ENCODE measurements at regions not wholly inside any gene's neighbourhood (a gene's known extent, or its start where the extent isn't known, plus 50 kb on each side); places are given as distances from the start of the nearest gene placed in this dataset.
"Not testable (repeated sequence)": the region's sequence is repeated elsewhere in the genome, so short reads cannot be mapped to it uniquely, and the experiment has no call there.

DNA sequence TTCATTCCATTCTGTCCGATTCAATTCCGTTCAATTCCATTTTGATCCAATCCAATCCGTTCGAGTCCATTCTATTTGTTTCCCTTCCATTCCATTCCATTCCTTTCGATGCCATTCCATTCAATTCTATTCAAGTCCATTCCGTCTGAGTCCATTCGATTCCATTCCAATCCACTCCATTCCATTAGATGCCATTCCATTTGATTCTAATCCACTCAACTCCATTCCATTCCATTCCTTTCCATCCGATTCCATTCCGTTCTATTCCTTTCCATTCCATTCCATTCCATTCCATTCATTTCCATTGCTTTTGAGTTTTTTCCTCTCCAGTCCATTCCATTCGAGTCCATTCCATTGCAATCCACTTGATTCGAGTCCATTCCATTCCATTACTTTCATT, 2589.3 kb upstream of the TPTE start:
- peaks cover 99% of the 10 kb centered on the region for H3K9me3 ChIP-seq (ENCODE audit: insufficient read depth, low read length)
- not testable (repeated sequence) for H3K9me2 ChIP-seq (replicated peaks; ENCODE audit: insufficient read depth, low read length); H3K27ac ChIP-seq (ENCODE audit: low read depth, low read length); H3K36me3 ChIP-seq (ENCODE audit: low read length); H3K4me2 ChIP-seq (ENCODE audit: low read depth, low read length, poor library complexity, severe bottlenecking); H3K27me3 ChIP-seq (ENCODE audit: low read length); H3K79me2 ChIP-seq (ENCODE audit: insufficient read depth, low read length); H3K4me3 ChIP-seq (ENCODE audit: insufficient read depth, low read length, poor library complexity, severe bottlenecking); H2AFZ ChIP-seq (ENCODE audit: low read depth, low read length, severe bottlenecking); H4K20me1 ChIP-seq (ENCODE audit: low read depth, low read length); H3F3A ChIP-seq (ENCODE audit: insufficient read depth); H3K9ac ChIP-seq (ENCODE audit: low read length)

DNA sequence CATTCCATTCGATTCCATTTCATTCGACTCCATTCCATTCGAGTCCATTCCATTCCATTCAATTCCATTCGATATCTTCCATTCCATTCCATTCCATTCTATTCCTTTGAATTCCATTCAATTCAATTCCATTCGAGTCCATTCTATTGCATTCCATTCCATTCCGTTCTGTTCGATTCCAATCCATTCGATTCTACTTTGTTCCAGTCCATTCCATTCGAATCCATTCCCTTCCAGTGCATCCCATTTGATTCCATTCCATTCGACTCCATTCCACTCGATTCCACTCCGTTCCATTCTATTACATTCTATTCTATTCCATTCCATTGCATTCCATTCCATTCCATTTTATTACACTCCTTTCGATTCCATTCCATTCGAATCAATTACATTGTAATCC, 2588.5 kb upstream of the TPTE start:
- H2AFZ ChIP-seq (ENCODE audit: low read depth, low read length, severe bottlenecking); H3K27me3 ChIP-seq (ENCODE audit: low read length); H3K27ac ChIP-seq (ENCODE audit: low read depth, low read length); H4K20me1 ChIP-seq (ENCODE audit: low read depth, low read length); H3K4me2 ChIP-seq (ENCODE audit: low read depth, low read length, poor library complexity, severe bottlenecking); H3F3A ChIP-seq (ENCODE audit: insufficient read depth); H3K9ac ChIP-seq (ENCODE audit: low read length); H3K9me2 ChIP-seq (replicated peaks; ENCODE audit: insufficient read depth, low read length); H3K4me3 ChIP-seq (ENCODE audit: insufficient read depth, low read length, poor library complexity, severe bottlenecking); H3K79me2 ChIP-seq (ENCODE audit: insufficient read depth, low read length); H3K36me3 ChIP-seq (ENCODE audit: low read length): not testable (repeated sequence)
- H3K9me3 ChIP-seq (ENCODE audit: insufficient read depth, low read length), result peaks cover 99% of the 10 kb centered on the region

DNA sequence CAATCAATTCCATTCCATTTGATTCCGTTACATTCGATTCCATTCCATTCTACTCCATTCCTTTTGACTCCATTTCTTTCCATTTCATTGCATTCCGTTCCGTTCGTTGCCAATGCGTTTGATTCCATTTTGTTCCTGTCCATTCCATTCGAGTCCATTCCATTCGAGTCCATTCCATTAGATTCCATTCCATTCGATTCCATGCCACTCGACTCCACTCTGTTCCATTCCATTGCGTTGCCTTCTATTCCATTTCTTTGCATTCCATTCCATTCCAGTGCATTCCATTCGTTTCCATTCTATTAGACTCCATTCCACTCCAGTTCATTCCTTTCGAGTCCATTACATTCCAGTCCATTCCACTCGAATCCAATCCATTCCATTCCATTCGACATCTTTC, 2587.5 kb upstream of the TPTE start:
- Histone ChIP-seq H3K36me3 (ENCODE audit: low read length) (no peaks in the 10 kb centered on the region), H3K4me2 (ENCODE audit: low read depth, low read length, poor library complexity, severe bottlenecking) (no peak overlapping the region), H3K9ac (ENCODE audit: low read length) (no peak overlapping the region), H2AFZ (ENCODE audit: low read depth, low read length, severe bottlenecking) (no peak overlapping the region), H3K27me3 (ENCODE audit: low read length) (no peaks in the 10 kb centered on the region), H3K79me2 (ENCODE audit: insufficient read depth, low read length) (no peaks in the 10 kb centered on the region), H3K9me3 (ENCODE audit: insufficient read depth, low read length) (peaks cover 99% of the 10 kb centered on the region), H3F3A (ENCODE audit: insufficient read depth) (no peaks in the 10 kb centered on the region), H3K4me3 (ENCODE audit: insufficient read depth, low read length, poor library complexity, severe bottlenecking) (no peak overlapping the region), H4K20me1 (ENCODE audit: low read depth, low read length) (no peaks in the 10 kb centered on the region), H3K27ac (ENCODE audit: low read depth, low read length) (no peak overlapping the region), H3K9me2 (replicated peaks; ENCODE audit: insufficient read depth, low read length) (no peaks in the 10 kb centered on the region)
- no peak for TF ChIP-seq EZH2phosphoT487 (conservative IDR thresholded peaks at IDR 0.05; ENCODE audit: low read length)
- TF ChIP-seq, protein P1, sequence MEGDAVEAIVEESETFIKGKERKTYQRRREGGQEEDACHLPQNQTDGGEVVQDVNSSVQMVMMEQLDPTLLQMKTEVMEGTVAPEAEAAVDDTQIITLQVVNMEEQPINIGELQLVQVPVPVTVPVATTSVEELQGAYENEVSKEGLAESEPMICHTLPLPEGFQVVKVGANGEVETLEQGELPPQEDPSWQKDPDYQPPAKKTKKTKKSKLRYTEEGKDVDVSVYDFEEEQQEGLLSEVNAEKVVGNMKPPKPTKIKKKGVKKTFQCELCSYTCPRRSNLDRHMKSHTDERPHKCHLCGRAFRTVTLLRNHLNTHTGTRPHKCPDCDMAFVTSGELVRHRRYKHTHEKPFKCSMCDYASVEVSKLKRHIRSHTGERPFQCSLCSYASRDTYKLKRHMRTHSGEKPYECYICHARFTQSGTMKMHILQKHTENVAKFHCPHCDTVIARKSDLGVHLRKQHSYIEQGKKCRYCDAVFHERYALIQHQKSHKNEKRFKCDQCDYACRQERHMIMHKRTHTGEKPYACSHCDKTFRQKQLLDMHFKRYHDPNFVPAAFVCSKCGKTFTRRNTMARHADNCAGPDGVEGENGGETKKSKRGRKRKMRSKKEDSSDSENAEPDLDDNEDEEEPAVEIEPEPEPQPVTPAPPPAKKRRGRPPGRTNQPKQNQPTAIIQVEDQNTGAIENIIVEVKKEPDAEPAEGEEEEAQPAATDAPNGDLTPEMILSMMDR (IDR thresholded peaks at IDR 0.05; ENCODE audit: insufficient read depth, low read length, poor library complexity, severe bottlenecking), result no peak

DNA sequence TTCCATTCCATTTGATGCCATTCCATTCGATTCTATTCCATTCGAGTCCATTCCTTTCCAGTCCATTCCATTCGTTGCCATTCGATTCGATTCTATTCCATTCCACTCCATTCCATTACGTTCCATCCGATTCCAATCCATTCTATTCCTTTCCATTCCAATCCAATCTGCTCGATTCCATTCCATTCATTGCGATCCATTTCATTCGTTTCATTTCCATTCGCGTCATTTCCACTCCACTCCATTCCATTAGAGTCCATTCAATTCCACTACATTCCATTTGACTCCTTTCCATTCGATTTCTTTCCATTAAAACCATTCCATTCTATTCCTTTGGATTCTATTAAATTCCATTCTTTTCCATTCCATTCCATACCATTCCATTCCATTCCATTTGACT, 2584.1 kb upstream of the TPTE start:
- not testable (repeated sequence) for H3K4me3 ChIP-seq (ENCODE audit: insufficient read depth, low read length, poor library complexity, severe bottlenecking); H2AFZ ChIP-seq (ENCODE audit: low read depth, low read length, severe bottlenecking); H3K27ac ChIP-seq (ENCODE audit: low read depth, low read length); H4K20me1 ChIP-seq (ENCODE audit: low read depth, low read length); H3K9me2 ChIP-seq (replicated peaks; ENCODE audit: insufficient read depth, low read length); H3K9ac ChIP-seq (ENCODE audit: low read length); H3K4me2 ChIP-seq (ENCODE audit: low read depth, low read length, poor library complexity, severe bottlenecking); H3K79me2 ChIP-seq (ENCODE audit: insufficient read depth, low read length); H3K27me3 ChIP-seq (ENCODE audit: low read length); H3F3A ChIP-seq (ENCODE audit: insufficient read depth); H3K36me3 ChIP-seq (ENCODE audit: low read length)
- H3K9me3 ChIP-seq (ENCODE audit: insufficient read depth, low read length), result peaks cover 100% of the 10 kb centered on the region

DNA sequence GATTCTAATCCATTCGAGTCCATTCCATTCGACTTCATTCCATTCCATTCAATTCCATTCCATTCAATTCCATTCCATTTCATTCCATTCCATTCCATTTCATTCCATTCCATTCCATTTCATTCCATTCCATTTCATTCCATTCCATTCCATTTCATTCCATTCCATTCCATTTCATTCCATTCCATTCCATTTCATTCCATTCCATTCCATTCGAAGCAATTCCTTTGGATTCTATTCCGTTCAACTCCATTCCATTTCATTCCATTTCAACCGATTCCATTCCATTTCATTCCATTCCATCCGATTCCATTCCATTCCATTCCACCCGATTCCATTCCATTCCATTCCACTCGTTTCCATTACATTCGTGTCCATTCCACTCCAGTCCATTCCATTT, 2583.2 kb upstream of the TPTE start:
- H3F3A ChIP-seq (ENCODE audit: insufficient read depth); H3K9me2 ChIP-seq (replicated peaks; ENCODE audit: insufficient read depth, low read length); H3K4me2 ChIP-seq (ENCODE audit: low read depth, low read length, poor library complexity, severe bottlenecking); H2AFZ ChIP-seq (ENCODE audit: low read depth, low read length, severe bottlenecking); H4K20me1 ChIP-seq (ENCODE audit: low read depth, low read length); H3K79me2 ChIP-seq (ENCODE audit: insufficient read depth, low read length); H3K4me3 ChIP-seq (ENCODE audit: insufficient read depth, low read length, poor library complexity, severe bottlenecking); H3K36me3 ChIP-seq (ENCODE audit: low read length); H3K27me3 ChIP-seq (ENCODE audit: low read length); H3K27ac ChIP-seq (ENCODE audit: low read depth, low read length); H3K9ac ChIP-seq (ENCODE audit: low read length): not testable (repeated sequence)
- peaks cover 100% of the 10 kb centered on the region for H3K9me3 ChIP-seq (ENCODE audit: insufficient read depth, low read length)

DNA sequence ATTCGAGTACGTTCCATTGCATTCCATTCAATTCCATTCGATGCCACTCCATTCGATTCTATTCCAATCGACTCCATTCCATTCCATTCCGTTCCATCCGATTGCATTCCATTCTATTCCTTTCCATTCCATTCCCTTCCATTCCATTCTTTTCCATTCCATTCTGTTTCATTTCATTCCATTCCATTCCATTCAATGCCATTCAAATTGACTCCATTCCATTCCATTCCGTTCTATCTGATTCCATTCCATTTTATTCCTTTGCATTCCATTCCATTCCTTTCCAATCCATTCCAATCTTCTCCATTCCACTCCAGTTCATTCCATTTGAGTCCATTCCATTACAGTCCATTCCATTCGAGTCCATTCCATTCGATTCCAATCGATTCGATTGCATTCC, 2580.0 kb upstream of the TPTE start:
- not testable (repeated sequence) for H3K36me3 ChIP-seq (ENCODE audit: low read length); H3K4me2 ChIP-seq (ENCODE audit: low read depth, low read length, poor library complexity, severe bottlenecking); H4K20me1 ChIP-seq (ENCODE audit: low read depth, low read length); H3K4me3 ChIP-seq (ENCODE audit: insufficient read depth, low read length, poor library complexity, severe bottlenecking); H3K27ac ChIP-seq (ENCODE audit: low read depth, low read length); H3K9me2 ChIP-seq (replicated peaks; ENCODE audit: insufficient read depth, low read length); H2AFZ ChIP-seq (ENCODE audit: low read depth, low read length, severe bottlenecking); H3K9ac ChIP-seq (ENCODE audit: low read length); H3K27me3 ChIP-seq (ENCODE audit: low read length); H3K79me2 ChIP-seq (ENCODE audit: insufficient read depth, low read length); H3F3A ChIP-seq (ENCODE audit: insufficient read depth)
- H3K9me3 ChIP-seq (ENCODE audit: insufficient read depth, low read length), result peaks cover 99% of the 10 kb centered on the region

DNA sequence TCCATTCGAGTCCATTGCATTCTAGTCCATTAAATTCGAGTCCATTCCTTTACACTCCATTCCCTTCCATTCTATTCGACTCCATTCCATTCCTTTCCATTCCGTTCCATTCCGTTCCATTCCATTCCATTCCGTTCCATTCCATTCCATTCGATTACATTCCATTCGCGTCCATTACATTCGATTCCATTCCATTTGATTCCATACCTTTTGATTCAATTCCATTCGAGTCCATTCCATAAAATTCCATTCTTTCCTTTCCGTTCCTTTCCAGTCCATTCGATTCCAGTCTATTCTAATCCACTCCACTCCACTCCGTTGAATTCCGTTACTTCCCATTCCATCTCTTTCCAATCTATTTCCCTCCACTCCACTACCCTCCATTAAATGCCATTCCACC, 2579.2 kb upstream of the TPTE start:
- H3K9me3 ChIP-seq (ENCODE audit: insufficient read depth, low read length), result peaks cover 99% of the 10 kb centered on the region
- H3K4me3 ChIP-seq (ENCODE audit: insufficient read depth, low read length, poor library complexity, severe bottlenecking); H3K27ac ChIP-seq (ENCODE audit: low read depth, low read length); H2AFZ ChIP-seq (ENCODE audit: low read depth, low read length, severe bottlenecking); H3K9me2 ChIP-seq (replicated peaks; ENCODE audit: insufficient read depth, low read length); H3K79me2 ChIP-seq (ENCODE audit: insufficient read depth, low read length); H3F3A ChIP-seq (ENCODE audit: insufficient read depth); H3K9ac ChIP-seq (ENCODE audit: low read length); H4K20me1 ChIP-seq (ENCODE audit: low read depth, low read length); H3K27me3 ChIP-seq (ENCODE audit: low read length); H3K36me3 ChIP-seq (ENCODE audit: low read length); H3K4me2 ChIP-seq (ENCODE audit: low read depth, low read length, poor library complexity, severe bottlenecking): not testable (repeated sequence)

Data from SU-DHL-6 (cell line).